PC-9 (cell line): ENCODE measurements at regions not wholly inside any gene's neighbourhood (a gene's known extent, or its start where the extent isn't known, plus 50 kb on each side); places are given as distances from the start of the nearest gene placed in this dataset.
"Not testable (repeated sequence)": the region's sequence is repeated elsewhere in the genome, so short reads cannot be mapped to it uniquely, and the experiment has no call there.

Experiments
- BruUV-seq: library from RNA; stranded (reverse); fragments of 400-500 nt; replicated peaks from 2 replicates; lab custom pipeline; 2021; lab: Mats Ljungman, UMichigan
- CTCF ChIA-PET: fragments of 300-600 bp; sonication (Branson Sonifier 250); formaldehyde crosslinking; loops from one replicate; lab custom pipeline; 2022; ENCODE audit warnings: antibody characterized with exemption; lab: Charles Lee
- POLR2A ChIA-PET: fragments of 300-600 bp; sonication (Branson Sonifier 250); formaldehyde crosslinking; loops from one replicate; lab custom pipeline; 2022; ENCODE audit warnings: antibody characterized with exemption; ENCODE audit not compliant: unreplicated experiment; lab: Charles Lee
- DNase-seq, 2 experiments: peaks; one replicate each; pipeline versions ENCODE4 v3.0.0 to v3.0.0-alpha.2; 2015 to 2022; ENCODE audit warnings: mixed read lengths in 1 of 2
- H2AFZ ChIP-seq: fragments of 200-600 bp; sonication (generic); 2 replicates; pipeline ENCODE4 v1.8.1; 2017; ENCODE audit warnings: antibody characterized with exemption
- H3F3A ChIP-seq: fragments of 200-600 bp; sonication (generic); 2 replicates; pipeline ENCODE4 v1.8.1; 2017; ENCODE audit warnings: antibody characterized with exemption, mild to moderate bottlenecking, low read depth; ENCODE audit not compliant: insufficient read depth
- H3K27ac ChIP-seq: fragments of 200-600 bp; sonication (generic); 2 replicates; pipeline ENCODE4 v1.6.1; 2016; ENCODE audit warnings: mixed run types
- H3K27me3 ChIP-seq: fragments of 200-600 bp; sonication (generic); 2 replicates; pipeline ENCODE4 v1.6.1; 2016; ENCODE audit warnings: low read depth, mixed run types; ENCODE audit not compliant: insufficient read depth
- H3K36me3 ChIP-seq: fragments of 200-600 bp; sonication (generic); 2 replicates; pipeline ENCODE4 v1.6.1; 2016; ENCODE audit warnings: low read depth, mixed run types
- H3K4me1 ChIP-seq: fragments of 200-600 bp; sonication (generic); replicated peaks from 2 replicates; pipeline ENCODE4 v1.6.1; 2016; ENCODE audit warnings: mixed run types; ENCODE audit not compliant: insufficient read depth
- H3K4me2 ChIP-seq: fragments of 200-600 bp; sonication (generic); 2 replicates; pipeline ENCODE4 v1.6.1; 2017; ENCODE audit warnings: mixed run types
- H3K4me3 ChIP-seq: fragments of 200-600 bp; sonication (generic); 2 replicates; pipeline ENCODE4 v1.6.1; 2016; ENCODE audit warnings: mixed run types
- H3K79me2 ChIP-seq: fragments of 200-600 bp; sonication (generic); 2 replicates; pipeline ENCODE4 v1.6.1; 2017; ENCODE audit warnings: low read depth, mixed run types
- H3K9me2 ChIP-seq: fragments of 200-600 bp; sonication (generic); 2 replicates; pipeline ENCODE4 v1.8.1; 2017; ENCODE audit warnings: mild to moderate bottlenecking; ENCODE audit not compliant: insufficient read depth
- H3K9me3 ChIP-seq: fragments of 200-600 bp; sonication (generic); 2 replicates; pipeline ENCODE4 v1.8.1; 2016; ENCODE audit warnings: low read depth; ENCODE audit not compliant: insufficient read depth
- H4K20me1 ChIP-seq: fragments of 200-600 bp; sonication (generic); 2 replicates; pipeline ENCODE4 v1.8.1; 2017; ENCODE audit not compliant: insufficient read depth
- EZH2 ChIP-seq: fragments of 200-600 bp; sonication (generic); IDR thresholded peaks from 2 replicates; pipeline ENCODE4 v1.8.0; 2017; ENCODE audit warnings: antibody characterized with exemption, low read depth
- intact Hi-C: fragments of 100-400 bp; cut with micrococcal nuclease; formaldehyde crosslinking; loops from one replicate; pipeline ENCODE4 v1.10.0; 2022; ENCODE audit not compliant: unreplicated experiment
- TF ChIP-seq, protein P1 (sequence below): fragments of 200-600 bp; sonication (generic); conservative IDR thresholded peaks from 2 replicates; pipeline ENCODE4 v1.6.1; 2017; ENCODE audit warnings: mixed run types, antibody characterized with exemption, mild to moderate bottlenecking, moderate library complexity

DNA sequence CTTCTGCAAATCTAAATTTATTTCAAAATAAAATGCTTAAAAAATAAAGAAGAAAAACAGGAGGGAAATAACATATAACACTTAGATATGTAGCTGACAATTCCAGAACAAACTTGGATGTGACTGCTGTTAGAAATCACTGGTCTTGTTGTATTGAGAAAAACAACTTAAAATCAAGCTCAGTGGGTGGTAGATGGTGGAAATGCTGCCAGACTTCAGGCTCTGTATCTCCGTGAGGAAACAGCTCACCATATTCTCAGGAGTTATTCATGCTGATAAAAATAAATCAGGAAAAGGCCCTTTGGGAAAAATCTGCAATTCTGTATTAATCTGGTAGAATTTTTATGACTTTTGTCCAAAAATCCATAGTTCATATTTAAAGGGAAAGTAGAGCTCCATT is 477.6 kb downstream of the RAP2B start:
- no peaks in the 10 kb centered on the region for H3F3A ChIP-seq
- no peak overlapping the region for H3K4me2 ChIP-seq
- intact Hi-C loops, result no loop called here
- no peak overlapping the region for H3K4me3 ChIP-seq
- TF ChIP-seq, protein P1, sequence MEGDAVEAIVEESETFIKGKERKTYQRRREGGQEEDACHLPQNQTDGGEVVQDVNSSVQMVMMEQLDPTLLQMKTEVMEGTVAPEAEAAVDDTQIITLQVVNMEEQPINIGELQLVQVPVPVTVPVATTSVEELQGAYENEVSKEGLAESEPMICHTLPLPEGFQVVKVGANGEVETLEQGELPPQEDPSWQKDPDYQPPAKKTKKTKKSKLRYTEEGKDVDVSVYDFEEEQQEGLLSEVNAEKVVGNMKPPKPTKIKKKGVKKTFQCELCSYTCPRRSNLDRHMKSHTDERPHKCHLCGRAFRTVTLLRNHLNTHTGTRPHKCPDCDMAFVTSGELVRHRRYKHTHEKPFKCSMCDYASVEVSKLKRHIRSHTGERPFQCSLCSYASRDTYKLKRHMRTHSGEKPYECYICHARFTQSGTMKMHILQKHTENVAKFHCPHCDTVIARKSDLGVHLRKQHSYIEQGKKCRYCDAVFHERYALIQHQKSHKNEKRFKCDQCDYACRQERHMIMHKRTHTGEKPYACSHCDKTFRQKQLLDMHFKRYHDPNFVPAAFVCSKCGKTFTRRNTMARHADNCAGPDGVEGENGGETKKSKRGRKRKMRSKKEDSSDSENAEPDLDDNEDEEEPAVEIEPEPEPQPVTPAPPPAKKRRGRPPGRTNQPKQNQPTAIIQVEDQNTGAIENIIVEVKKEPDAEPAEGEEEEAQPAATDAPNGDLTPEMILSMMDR, result no peak
- no peak for TF ChIP-seq EZH2
- H3K36me3 ChIP-seq, result no peaks in the 10 kb centered on the region
- BruUV-seq, result no TSS peak
- DNase-seq, result no peak
- H3K9me3 ChIP-seq, result no peaks in the 10 kb centered on the region; the same call in 1 of the 2 replicates
- H3K9me2 ChIP-seq, result no peaks in the 10 kb centered on the region
- no peak overlapping the region for H2AFZ ChIP-seq
- no peaks in the 10 kb centered on the region for H3K4me1 ChIP-seq
- no peaks in the 10 kb centered on the region for H4K20me1 ChIP-seq
- H3K27ac ChIP-seq, result no peak overlapping the region
- no peaks in the 10 kb centered on the region for H3K27me3 ChIP-seq
- no peaks in the 10 kb centered on the region for H3K79me2 ChIP-seq
- CTCF ChIA-PET, result no interaction called here
- POLR2A ChIA-PET, result interaction anchor here (0.6 kb wide), 1 partner anchor 1215 kb away, joined by 3 read pairs; no protein-coding TSS in a partner anchor

DNA sequence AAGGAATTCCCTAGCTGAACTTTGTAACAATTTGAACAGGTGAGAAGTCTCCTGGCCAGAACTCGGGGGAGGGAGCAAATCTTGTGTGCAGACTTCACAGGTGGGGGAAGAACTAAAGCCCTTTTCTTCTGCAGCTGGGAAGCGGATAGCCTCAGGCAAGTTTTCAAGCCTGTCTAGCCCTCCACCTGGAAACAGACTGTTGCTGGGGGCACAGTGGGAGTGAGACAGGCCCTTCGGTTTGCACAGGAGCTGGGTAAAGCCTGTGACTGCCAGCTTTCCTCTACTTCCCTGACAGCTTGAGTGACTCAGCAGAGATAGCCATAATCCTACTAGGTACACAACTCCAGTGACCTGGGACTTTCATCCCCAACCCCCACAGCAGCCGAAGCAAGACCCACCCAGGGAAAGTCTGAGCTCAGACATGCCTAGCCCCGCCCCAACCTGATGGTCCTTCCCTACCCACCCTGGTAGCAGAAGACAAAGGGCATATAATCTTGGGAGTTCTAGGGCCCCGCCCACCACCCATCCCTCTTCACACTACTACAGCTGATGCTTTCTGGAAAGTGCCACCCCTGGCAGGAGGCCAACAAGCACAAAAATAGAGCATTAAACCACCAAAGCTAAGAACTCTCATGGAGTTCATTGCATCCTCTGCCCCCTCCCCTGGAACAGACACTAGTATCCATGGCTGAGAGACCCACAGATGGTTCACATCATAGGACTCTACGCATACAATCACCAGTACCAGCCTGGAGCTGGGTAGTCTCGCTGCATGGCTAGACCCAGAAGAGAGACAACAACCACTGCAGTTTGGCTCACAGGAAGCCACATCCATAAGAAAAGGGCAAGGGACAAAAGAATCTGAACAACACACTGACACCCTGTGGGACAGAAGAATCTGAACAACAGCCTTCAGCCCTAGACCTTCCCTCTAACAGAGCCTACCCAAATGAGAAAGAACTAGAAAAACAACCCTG is 479.0 kb downstream of the RAP2B start:
- no peak overlapping the region for H3K4me2 ChIP-seq
- H3K4me3 ChIP-seq, result no peak overlapping the region
- TF ChIP-seq EZH2, result no peak
- TF ChIP-seq, protein P1, result no peak
- POLR2A ChIA-PET, result interaction anchor here (0.6 kb wide), 1 partner anchor 117 kb away, joined by 6 read pairs; no protein-coding TSS in a partner anchor
- H3K27me3 ChIP-seq, result no peaks in the 10 kb centered on the region
- peak in 1 of 2 experiments; percentile 20 for DNase-seq
- intact Hi-C loops, result no loop called here
- CTCF ChIA-PET, result no interaction called here
- H3K9me3 ChIP-seq, result no peaks in the 10 kb centered on the region; the same call in 1 of the 2 replicates
- H3K36me3 ChIP-seq, result no peaks in the 10 kb centered on the region
- no peak overlapping the region for H2AFZ ChIP-seq
- H3K27ac ChIP-seq, result no peak overlapping the region
- no peaks in the 10 kb centered on the region for H3K9me2 ChIP-seq
- H3K4me1 ChIP-seq, result no peaks in the 10 kb centered on the region
- no peaks in the 10 kb centered on the region for H4K20me1 ChIP-seq
- no peaks in the 10 kb centered on the region for H3K79me2 ChIP-seq
- H3F3A ChIP-seq, result no peaks in the 10 kb centered on the region
- BruUV-seq, result no TSS peak

DNA sequence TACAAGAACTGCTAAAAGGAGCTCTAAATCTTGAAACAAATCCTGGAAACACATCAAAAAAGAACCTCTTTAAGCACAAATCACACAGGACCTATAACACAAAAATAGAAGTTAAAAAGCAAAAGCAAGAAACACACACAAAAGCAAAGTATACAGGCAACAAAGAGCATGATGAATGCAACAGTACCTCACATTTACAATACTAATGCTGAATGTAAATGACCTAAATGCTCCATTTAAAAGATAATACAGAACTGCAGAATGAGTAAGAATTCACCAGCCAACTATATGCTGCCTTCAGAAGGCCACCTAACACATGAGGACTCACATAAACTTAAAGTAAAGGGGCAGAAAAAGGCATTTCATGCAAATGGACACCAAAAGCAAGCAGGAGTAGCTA is 478.6 kb upstream of the ARHGEF26 start:
- H3K4me3 ChIP-seq, H3K4me2 ChIP-seq, H3F3A ChIP-seq, H2AFZ ChIP-seq, intact Hi-C loops, H4K20me1 ChIP-seq, DNase-seq, CTCF ChIA-PET, H3K9me3 ChIP-seq, H3K79me2 ChIP-seq, BruUV-seq, POLR2A ChIA-PET, H3K27ac ChIP-seq, H3K4me1 ChIP-seq, H3K36me3 ChIP-seq, H3K27me3 ChIP-seq, H3K9me2 ChIP-seq: not testable (repeated sequence)

DNA sequence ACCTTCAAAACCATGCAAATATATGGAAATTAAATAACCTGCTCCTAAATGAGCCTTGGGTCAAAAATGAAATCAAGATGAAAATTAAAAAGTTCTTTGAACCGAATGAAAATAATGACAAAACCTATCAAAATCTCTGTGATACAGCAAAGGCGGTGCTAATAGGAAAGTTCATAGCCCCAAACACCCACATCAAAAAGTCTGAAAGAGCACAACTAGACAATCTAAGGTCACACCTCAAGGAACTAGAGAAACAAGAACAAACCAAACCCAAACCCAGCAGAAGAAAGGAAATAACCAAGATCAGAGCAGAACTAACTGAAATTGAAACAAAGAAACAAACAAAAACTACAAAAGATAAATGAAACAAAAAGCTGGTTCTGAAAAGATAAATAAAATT is 477.7 kb upstream of the ARHGEF26 start:
- H3F3A ChIP-seq, H3K4me3 ChIP-seq, DNase-seq, H3K36me3 ChIP-seq, CTCF ChIA-PET, H3K27me3 ChIP-seq, intact Hi-C loops, H3K79me2 ChIP-seq, H3K4me1 ChIP-seq, H3K4me2 ChIP-seq, H3K27ac ChIP-seq, H3K9me2 ChIP-seq, POLR2A ChIA-PET, BruUV-seq, H4K20me1 ChIP-seq, H2AFZ ChIP-seq, H3K9me3 ChIP-seq: not testable (repeated sequence)
